PC-3 (cell line): ENCODE measurements at regions not wholly inside any gene's neighbourhood (a gene's known extent, or its start where the extent isn't known, plus 50 kb on each side); places are given as distances from the start of the nearest gene placed in this dataset.

Experiments used
- EZH2 ChIP-seq: fragments of 300-600 bp; sonication (generic); IDR thresholded peaks from one replicate; pipeline ENCODE4 v1.6.1; 2017; ENCODE audit warnings: antibody characterized with exemption, mild to moderate bottlenecking, low read length; ENCODE audit not compliant: unreplicated experiment
- TF ChIP-seq, protein P1 (sequence below): fragments of 300-600 bp; sonication (generic); conservative IDR thresholded peaks from 2 replicates; pipeline ENCODE4 v1.5.1; 2017; ENCODE audit warnings: antibody characterized with exemption, low read depth, mild to moderate bottlenecking, low read length

DNA sequence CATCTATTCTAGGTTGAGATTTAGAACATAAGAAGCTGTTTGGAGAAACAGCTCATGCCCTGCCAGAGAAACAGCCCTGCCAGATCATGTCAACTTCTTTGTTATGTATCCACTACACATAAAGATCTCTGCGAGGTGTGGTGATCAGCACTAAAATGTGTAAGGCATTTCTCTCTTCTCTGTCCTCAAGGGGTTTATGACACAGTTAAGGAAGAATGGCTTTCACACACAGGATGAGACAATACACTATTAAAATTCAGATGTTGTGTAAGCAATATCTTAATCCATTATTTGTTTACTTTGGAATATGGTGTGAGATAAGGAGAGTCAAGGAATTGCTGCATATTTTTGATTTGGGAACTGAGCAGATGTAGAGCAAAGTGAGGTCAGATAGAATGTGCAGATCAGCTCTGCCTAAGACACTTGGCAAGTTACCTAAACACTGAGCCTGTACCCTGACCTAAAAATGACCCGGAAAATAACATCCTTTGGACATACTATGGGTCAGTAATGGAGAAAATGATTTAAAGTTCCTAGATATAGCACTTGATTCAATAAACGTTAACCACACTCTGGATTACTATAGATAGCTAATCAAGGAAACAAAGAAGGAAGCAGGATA lies 434.7 kb upstream of the PDZRN3 start:
- TF ChIP-seq, protein P1, sequence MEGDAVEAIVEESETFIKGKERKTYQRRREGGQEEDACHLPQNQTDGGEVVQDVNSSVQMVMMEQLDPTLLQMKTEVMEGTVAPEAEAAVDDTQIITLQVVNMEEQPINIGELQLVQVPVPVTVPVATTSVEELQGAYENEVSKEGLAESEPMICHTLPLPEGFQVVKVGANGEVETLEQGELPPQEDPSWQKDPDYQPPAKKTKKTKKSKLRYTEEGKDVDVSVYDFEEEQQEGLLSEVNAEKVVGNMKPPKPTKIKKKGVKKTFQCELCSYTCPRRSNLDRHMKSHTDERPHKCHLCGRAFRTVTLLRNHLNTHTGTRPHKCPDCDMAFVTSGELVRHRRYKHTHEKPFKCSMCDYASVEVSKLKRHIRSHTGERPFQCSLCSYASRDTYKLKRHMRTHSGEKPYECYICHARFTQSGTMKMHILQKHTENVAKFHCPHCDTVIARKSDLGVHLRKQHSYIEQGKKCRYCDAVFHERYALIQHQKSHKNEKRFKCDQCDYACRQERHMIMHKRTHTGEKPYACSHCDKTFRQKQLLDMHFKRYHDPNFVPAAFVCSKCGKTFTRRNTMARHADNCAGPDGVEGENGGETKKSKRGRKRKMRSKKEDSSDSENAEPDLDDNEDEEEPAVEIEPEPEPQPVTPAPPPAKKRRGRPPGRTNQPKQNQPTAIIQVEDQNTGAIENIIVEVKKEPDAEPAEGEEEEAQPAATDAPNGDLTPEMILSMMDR, result no peak
- TF ChIP-seq EZH2, result no peak
